ENCODE measurements at regions not wholly inside any gene's neighbourhood (a gene's known extent, or its start where the extent isn't known, plus 50 kb on each side); places are given as distances from the start of the nearest gene placed in this dataset.

DNA sequence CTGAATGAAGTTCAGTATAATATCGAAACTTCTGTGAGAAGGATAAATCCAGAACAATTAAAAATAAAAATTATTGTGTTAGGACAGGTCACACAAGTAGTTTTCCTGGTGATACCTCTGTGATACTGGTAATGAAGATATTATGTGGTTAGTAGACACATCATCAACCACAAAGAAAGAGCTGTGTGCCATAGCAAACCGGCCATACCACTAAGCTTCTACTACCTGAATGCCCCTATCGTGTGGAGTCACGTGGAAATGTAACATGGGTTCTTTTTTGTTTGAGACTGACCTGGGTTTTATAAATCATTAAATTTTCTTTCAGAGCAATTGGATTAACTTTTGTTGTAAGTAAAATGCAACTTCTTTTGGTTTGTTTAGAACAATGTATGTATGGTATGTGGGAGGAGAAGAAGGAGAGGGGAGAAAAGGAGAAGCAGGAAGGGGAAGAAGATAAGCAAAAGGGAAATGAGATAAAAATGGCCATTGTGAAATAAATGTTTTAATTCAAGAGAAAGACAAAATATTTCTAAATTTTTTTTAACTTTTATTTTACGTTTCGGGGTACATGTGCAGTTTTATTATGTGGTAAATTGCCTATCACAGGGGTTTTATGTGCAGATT lies 58.2 kb upstream of the LRRC8B start:
- TF ChIP-seq, protein P1, sequence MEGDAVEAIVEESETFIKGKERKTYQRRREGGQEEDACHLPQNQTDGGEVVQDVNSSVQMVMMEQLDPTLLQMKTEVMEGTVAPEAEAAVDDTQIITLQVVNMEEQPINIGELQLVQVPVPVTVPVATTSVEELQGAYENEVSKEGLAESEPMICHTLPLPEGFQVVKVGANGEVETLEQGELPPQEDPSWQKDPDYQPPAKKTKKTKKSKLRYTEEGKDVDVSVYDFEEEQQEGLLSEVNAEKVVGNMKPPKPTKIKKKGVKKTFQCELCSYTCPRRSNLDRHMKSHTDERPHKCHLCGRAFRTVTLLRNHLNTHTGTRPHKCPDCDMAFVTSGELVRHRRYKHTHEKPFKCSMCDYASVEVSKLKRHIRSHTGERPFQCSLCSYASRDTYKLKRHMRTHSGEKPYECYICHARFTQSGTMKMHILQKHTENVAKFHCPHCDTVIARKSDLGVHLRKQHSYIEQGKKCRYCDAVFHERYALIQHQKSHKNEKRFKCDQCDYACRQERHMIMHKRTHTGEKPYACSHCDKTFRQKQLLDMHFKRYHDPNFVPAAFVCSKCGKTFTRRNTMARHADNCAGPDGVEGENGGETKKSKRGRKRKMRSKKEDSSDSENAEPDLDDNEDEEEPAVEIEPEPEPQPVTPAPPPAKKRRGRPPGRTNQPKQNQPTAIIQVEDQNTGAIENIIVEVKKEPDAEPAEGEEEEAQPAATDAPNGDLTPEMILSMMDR (IDR thresholded peaks at IDR 0.05; ENCODE audit: low read depth, low read length, poor library complexity, severe bottlenecking) = no peak
- no peak for TF ChIP-seq EZH2phosphoT487 (IDR thresholded peaks at IDR 0.05; ENCODE audit: borderline replicate concordance, low read length)
- H3K79me2 ChIP-seq (ENCODE audit: control insufficient read depth, low read length) = no peaks in the 10 kb centered on the region
- H3K4me1 ChIP-seq (ENCODE audit: control insufficient read depth, low read length) = 0 out of 2 replicates have a peak, but pooled peaks cover 3% of the 10 kb centered on the region
- H3K27me3 ChIP-seq (ENCODE audit: control insufficient read depth, low read length) = peaks cover 6% of the 10 kb centered on the region
- no peaks in the 10 kb centered on the region for H3F3A ChIP-seq (ENCODE audit: control insufficient read depth, insufficient read depth)
- H3K27ac ChIP-seq (ENCODE audit: low read depth, low read length) = no peak overlapping the region
- no peak overlapping the region for H3K4me2 ChIP-seq (ENCODE audit: low read length)
- no peaks in the 10 kb centered on the region for H4K20me1 ChIP-seq (ENCODE audit: control insufficient read depth, insufficient read depth, low read depth, low read length)
- H3K4me3 ChIP-seq (ENCODE audit: low read length) = no peak overlapping the region
- no peaks in the 10 kb centered on the region for H3K9me2 ChIP-seq (replicated peaks; ENCODE audit: control insufficient read depth, low read length)
- no peaks in the 10 kb centered on the region for H3K36me3 ChIP-seq (ENCODE audit: control insufficient read depth, low read length)
- H3K9me3 ChIP-seq (ENCODE audit: control insufficient read depth, insufficient read depth, low read length) = no peaks in the 10 kb centered on the region

DNA sequence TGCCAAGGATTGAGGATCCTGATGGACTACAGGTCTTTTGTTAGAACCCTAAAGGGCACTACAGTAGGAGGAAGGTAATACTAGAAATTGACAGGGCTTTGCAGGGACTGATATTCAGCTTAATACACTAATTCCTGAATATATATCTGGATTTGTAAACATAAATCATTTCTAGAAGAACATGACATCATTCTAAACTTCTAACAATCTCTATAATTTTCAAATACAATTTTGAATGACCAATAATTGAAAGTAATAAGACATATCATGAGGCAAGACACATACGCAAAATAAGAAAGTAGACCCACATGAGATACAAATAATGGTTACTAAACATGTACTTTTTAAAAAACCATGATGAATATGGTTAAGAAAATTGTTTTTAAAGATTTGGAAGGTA lies 52.4 kb upstream of the LRRC8B start:
- H3K9me2 ChIP-seq (replicated peaks; ENCODE audit: control insufficient read depth, low read length) = no peaks in the 10 kb centered on the region
- H3K9me3 ChIP-seq (ENCODE audit: control insufficient read depth, insufficient read depth, low read length) = no peaks in the 10 kb centered on the region
- TF ChIP-seq, protein P1 (IDR thresholded peaks at IDR 0.05; ENCODE audit: low read depth, low read length, poor library complexity, severe bottlenecking) = no peak
- no peak for TF ChIP-seq EZH2phosphoT487 (IDR thresholded peaks at IDR 0.05; ENCODE audit: borderline replicate concordance, low read length)
- no peak overlapping the region for H3K4me2 ChIP-seq (ENCODE audit: low read length)
- H3K27ac ChIP-seq (ENCODE audit: low read depth, low read length) = no peak overlapping the region
- no peaks in the 10 kb centered on the region; the same call in 1 of the 2 replicates for H3K27me3 ChIP-seq (ENCODE audit: control insufficient read depth, low read length)
- no peak overlapping the region for H3K4me3 ChIP-seq (ENCODE audit: low read length)
- no peaks in the 10 kb centered on the region for H3F3A ChIP-seq (ENCODE audit: control insufficient read depth, insufficient read depth)
- H3K4me1 ChIP-seq (ENCODE audit: control insufficient read depth, low read length) = no peaks in the 10 kb centered on the region
- H3K79me2 ChIP-seq (ENCODE audit: control insufficient read depth, low read length) = no peaks in the 10 kb centered on the region
- no peaks in the 10 kb centered on the region for H4K20me1 ChIP-seq (ENCODE audit: control insufficient read depth, insufficient read depth, low read depth, low read length)
- no peaks in the 10 kb centered on the region for H3K36me3 ChIP-seq (ENCODE audit: control insufficient read depth, low read length)

DNA sequence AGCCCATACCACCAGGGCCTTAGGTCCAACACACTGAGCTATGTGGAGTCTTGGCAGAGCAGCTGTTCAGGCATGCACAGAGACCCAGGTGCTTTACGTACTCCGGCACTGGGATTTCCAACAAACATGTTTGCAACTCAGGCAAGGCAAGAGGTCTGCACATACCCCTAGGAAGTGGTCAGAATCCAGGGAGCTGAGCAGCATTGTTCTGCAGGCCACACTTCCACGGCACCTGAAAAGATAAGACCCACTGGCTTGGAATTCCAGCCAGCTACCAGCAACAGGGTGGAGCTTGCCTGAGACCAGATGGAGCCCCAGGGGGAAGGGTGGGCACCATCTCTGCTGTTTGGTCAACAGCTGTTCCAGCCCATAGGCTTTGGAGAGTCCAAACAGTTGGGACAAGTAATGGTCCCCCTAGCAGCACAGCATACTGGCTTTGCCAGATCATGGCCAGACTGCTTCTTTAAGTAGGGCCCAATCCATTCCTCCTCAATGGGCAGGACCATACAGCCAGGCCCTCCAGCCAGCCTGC lies 51.7 kb upstream of the LRRC8B start:
- Histone ChIP-seq H3K9me3 (ENCODE audit: control insufficient read depth, insufficient read depth, low read length) (no peaks in the 10 kb centered on the region), H3K9me2 (replicated peaks; ENCODE audit: control insufficient read depth, low read length) (no peaks in the 10 kb centered on the region)

More for the DNA sequence above, 51.7 kb upstream of the LRRC8B start:
- TF ChIP-seq EZH2phosphoT487 (IDR thresholded peaks at IDR 0.05; ENCODE audit: borderline replicate concordance, low read length) = no peak
- TF ChIP-seq, protein P1 (IDR thresholded peaks at IDR 0.05; ENCODE audit: low read depth, low read length, poor library complexity, severe bottlenecking) = no peak
- H3K4me3 ChIP-seq (ENCODE audit: low read length) = no peak overlapping the region
- no peaks in the 10 kb centered on the region for H3F3A ChIP-seq (ENCODE audit: control insufficient read depth, insufficient read depth)
- H3K36me3 ChIP-seq (ENCODE audit: control insufficient read depth, low read length) = no peaks in the 10 kb centered on the region
- H3K79me2 ChIP-seq (ENCODE audit: control insufficient read depth, low read length) = no peaks in the 10 kb centered on the region
- no peaks in the 10 kb centered on the region; the same call in 1 of the 2 replicates for H3K27me3 ChIP-seq (ENCODE audit: control insufficient read depth, low read length)
- H3K27ac ChIP-seq (ENCODE audit: low read depth, low read length) = no peak overlapping the region
- no peaks in the 10 kb centered on the region for H3K4me1 ChIP-seq (ENCODE audit: control insufficient read depth, low read length)
- no peaks in the 10 kb centered on the region for H4K20me1 ChIP-seq (ENCODE audit: control insufficient read depth, insufficient read depth, low read depth, low read length)
- H3K4me2 ChIP-seq (ENCODE audit: low read length) = no peak overlapping the region

Data from DOHH2 (cell line).